Activated naive CD4-positive, alpha-beta T cell treated with anti-CD3 and anti-CD28 coated beads, Interleukin-2, amount 50 U/mL, for 72 hours (primary cell): ENCODE measurements at regions not wholly inside any gene's neighbourhood (a gene's known extent, or its start where the extent isn't known, plus 50 kb on each side); places are given as distances from the start of the nearest gene placed in this dataset.

Source experiments
- ATAC-seq, 2 donors: fragments of 150-1000 bp; cut with Tn5 transposase; 2 replicates each; pipeline ENCODE4 v1.10.0; 2021; ENCODE audit warnings: mild to moderate bottlenecking in 2 of 2, moderate library complexity in 2 of 2
- DNase-seq, 2 donors: peaks; one replicate each; pipeline ENCODE4 v3.0.0; 2021 to 2022; ENCODE audit warnings: low spot score in 2 of 2
- H3K27ac Mint-ChIP-seq, 2 donors: one replicate each; pipeline ENCODE4 v1.8.0; 2022; ENCODE audit warnings: mild to moderate bottlenecking in 2 of 2, mixed read lengths in 2 of 2
- H3K36me3 Mint-ChIP-seq, 2 donors: one replicate each; pipeline ENCODE4 v1.8.0; 2022; ENCODE audit warnings: mixed read lengths in 2 of 2
- H3K9me3 Mint-ChIP-seq, 2 donors: one replicate each; pipeline ENCODE4 v1.8.0; 2022; ENCODE audit warnings: mixed read lengths in 2 of 2

- Mint-ChIP-seq H3K36me3 (no peaks in the 10 kb centered on the region), H3K9me3 (peaks cover 13 to 24% of the 10 kb centered on the region in 2 donors), H3K27ac (no peak overlapping the region)
- ATAC-seq = no peak
- no peak for DNase-seq
Measured at GRCh38 chr7:18257711-18258110, 230.1 kb upstream of the PRPS1L1 start.

GRCh38 chr7:18262058-18262457 lies 233.5 kb upstream of the HDAC9 start:
- no peaks in the 10 kb centered on the region for H3K36me3 Mint-ChIP-seq
- peaks cover 9 to 10% of the 10 kb centered on the region in 2 donors for H3K9me3 Mint-ChIP-seq
- H3K27ac Mint-ChIP-seq = no peak overlapping the region
- no peak for ATAC-seq
- no peak for DNase-seq

GRCh38 chr7:18265611-18266281 lies 229.8 kb upstream of the HDAC9 start:
- DNase-seq = no peak

GRCh38 chr7:18268571-18268970 lies 227.0 kb upstream of the HDAC9 start:
- no peak overlapping the region for H3K27ac Mint-ChIP-seq
- no peaks in the 10 kb centered on the region for H3K36me3 Mint-ChIP-seq
- no peak for ATAC-seq
- DNase-seq = no peak
- no peaks in the 10 kb centered on the region for H3K9me3 Mint-ChIP-seq

More at GRCh38 chr7:18265611-18266281, 229.8 kb upstream of the HDAC9 start:
- Mint-ChIP-seq H3K36me3 (no peaks in the 10 kb centered on the region), H3K27ac (no peak overlapping the region), H3K9me3 (peaks cover 9 to 10% of the 10 kb centered on the region in 2 donors)
- no peak for ATAC-seq

- Mint-ChIP-seq H3K27ac (no peak overlapping the region), H3K9me3 (no peaks in the 10 kb centered on the region), H3K36me3 (no peaks in the 10 kb centered on the region)
- ATAC-seq (no peak), DNase-seq (no peak)
Measured at GRCh38 chr7:18276380-18276779, 219.2 kb upstream of the HDAC9 start.

GRCh38 chr7:18278316-18278715 lies 217.2 kb upstream of the HDAC9 start:
- H3K36me3 Mint-ChIP-seq = no peaks in the 10 kb centered on the region
- no peak for DNase-seq
- peaks cover 0 to 4% of the 10 kb centered on the region in 2 donors for H3K9me3 Mint-ChIP-seq
- ATAC-seq = no peak
- H3K27ac Mint-ChIP-seq = no peak overlapping the region

GRCh38 chr7:18283045-18283444 lies 212.5 kb upstream of the HDAC9 start:
- DNase-seq (no peak), ATAC-seq (no peak)
- Mint-ChIP-seq H3K27ac (no peak overlapping the region), H3K36me3 (no peaks in the 10 kb centered on the region), H3K9me3 (peaks cover 0 to 4% of the 10 kb centered on the region in 2 donors)

GRCh38 chr7:18287482-18287881 lies 208.1 kb upstream of the HDAC9 start:
- DNase-seq (no peak), ATAC-seq (no peak)
- Mint-ChIP-seq H3K9me3 (peaks cover 0 to 4% of the 10 kb centered on the region in 2 donors), H3K27ac (no peak overlapping the region), H3K36me3 (no peaks in the 10 kb centered on the region)

GRCh38 chr7:18288322-18289037 lies 207.1 kb upstream of the HDAC9 start:
- Mint-ChIP-seq H3K9me3 (no peaks in the 10 kb centered on the region), H3K36me3 (no peaks in the 10 kb centered on the region), H3K27ac (no peak overlapping the region)
- ATAC-seq (no peak), DNase-seq (no peak)

- DNase-seq = no peak
- Mint-ChIP-seq H3K27ac (no peak overlapping the region), H3K9me3 (no peaks in the 10 kb centered on the region), H3K36me3 (no peaks in the 10 kb centered on the region)
- ATAC-seq = no peak
Measured at GRCh38 chr7:18289788-18290187, 205.8 kb upstream of the HDAC9 start.

- H3K36me3 Mint-ChIP-seq = no peaks in the 10 kb centered on the region
- ATAC-seq = no peak
Measured at GRCh38 chr7:18290223-18290622, 205.3 kb upstream of the HDAC9 start.

GRCh38 chr7:18290865-18291264 lies 204.7 kb upstream of the HDAC9 start:
- no peak overlapping the region for H3K27ac Mint-ChIP-seq
- H3K36me3 Mint-ChIP-seq = no peaks in the 10 kb centered on the region
- ATAC-seq (no peak), DNase-seq (no peak)
- H3K9me3 Mint-ChIP-seq = no peaks in the 10 kb centered on the region

More at GRCh38 chr7:18290223-18290622, 205.3 kb upstream of the HDAC9 start:
- Mint-ChIP-seq H3K27ac (no peak overlapping the region), H3K9me3 (no peaks in the 10 kb centered on the region)
- no peak for DNase-seq

GRCh38 chr7:18292584-18292983 lies 203.0 kb upstream of the HDAC9 start:
- no peak for DNase-seq
- Mint-ChIP-seq H3K9me3 (no peaks in the 10 kb centered on the region), H3K36me3 (no peaks in the 10 kb centered on the region), H3K27ac (no peak overlapping the region)
- no peak for ATAC-seq

- no peak for ATAC-seq
- no peak overlapping the region for H3K27ac Mint-ChIP-seq
- no peaks in the 10 kb centered on the region for H3K9me3 Mint-ChIP-seq
- no peaks in the 10 kb centered on the region for H3K36me3 Mint-ChIP-seq
- no peak for DNase-seq
Measured at GRCh38 chr7:18293759-18294158, 201.8 kb upstream of the HDAC9 start.

- H3K36me3 Mint-ChIP-seq = no peaks in the 10 kb centered on the region
- no peak for DNase-seq
- H3K9me3 Mint-ChIP-seq = no peaks in the 10 kb centered on the region
- ATAC-seq = no peak
- H3K27ac Mint-ChIP-seq = no peak overlapping the region
Measured at GRCh38 chr7:18294411-18294810, 201.1 kb upstream of the HDAC9 start.

GRCh38 chr7:18295781-18296423 lies 199.6 kb upstream of the HDAC9 start:
- ATAC-seq = no peak
- Mint-ChIP-seq H3K36me3 (no peaks in the 10 kb centered on the region), H3K27ac (no peak overlapping the region), H3K9me3 (no peaks in the 10 kb centered on the region)
- no peak for DNase-seq

GRCh38 chr7:18302097-18302496 lies 193.5 kb upstream of the HDAC9 start:
- Mint-ChIP-seq H3K9me3 (no peaks in the 10 kb centered on the region), H3K36me3 (no peaks in the 10 kb centered on the region), H3K27ac (no peak overlapping the region)
- DNase-seq (no peak), ATAC-seq (no peak)
